ENCODE measurements at regions not wholly inside any gene's neighbourhood (a gene's known extent, or its start where the extent isn't known, plus 50 kb on each side); places are given as distances from the start of the nearest gene placed in this dataset.
"Not testable (repeated sequence)": the region's sequence is repeated elsewhere in the genome, so short reads cannot be mapped to it uniquely, and the experiment has no call there.

- FAIRE-seq: not testable (repeated sequence)
Measured at GRCh38 chrX:40788698-40789097, 53.4 kb upstream of the MED14 start.

GRCh38 chrX:40792433-40792832 is 57.1 kb upstream of the MED14 start:
- FAIRE-seq: no peak

- FAIRE-seq: not testable (repeated sequence)
Measured at GRCh38 chrX:40794829-40795130, 59.4 kb upstream of the MED14 start.

GRCh38 chrX:40799745-40800144 is 64.4 kb upstream of the MED14 start:
- not testable (repeated sequence) for FAIRE-seq

- FAIRE-seq: no peak
Measured at GRCh38 chrX:40805404-40805803, 70.1 kb upstream of the MED14 start.

GRCh38 chrX:40806513-40807220 is 71.3 kb upstream of the MED14 start:
- FAIRE-seq: no peak

- no peak for FAIRE-seq
Measured at GRCh38 chrX:40807384-40807783, 72.0 kb upstream of the MED14 start.

- FAIRE-seq: no peak
Measured at GRCh38 chrX:40808203-40808602, 72.9 kb upstream of the MED14 start.

- FAIRE-seq: no peak
Measured at GRCh38 chrX:40809210-40809609, 73.9 kb upstream of the MED14 start.

- not testable (repeated sequence) for FAIRE-seq
Measured at GRCh38 chrX:40815045-40815444, 79.7 kb upstream of the MED14 start.

- FAIRE-seq: no peak
Measured at GRCh38 chrX:40816906-40817305, 81.6 kb upstream of the MED14 start.

GRCh38 chrX:40818236-40818635 is 82.9 kb upstream of the MED14 start:
- no peak for FAIRE-seq

- FAIRE-seq: no peak
Measured at GRCh38 chrX:40821780-40822179, 86.4 kb upstream of the MED14 start.

GRCh38 chrX:40827331-40827730 is 92.0 kb upstream of the MED14 start:
- no peak for FAIRE-seq

GRCh38 chrX:40831750-40832149 is 96.4 kb upstream of the MED14 start:
- no peak for FAIRE-seq

- FAIRE-seq: no peak
Measured at GRCh38 chrX:40832723-40833122, 97.4 kb upstream of the MED14 start.

GRCh38 chrX:40834225-40834624 is 98.9 kb upstream of the MED14 start:
- FAIRE-seq: no peak

GRCh38 chrX:40835526-40835925 is 100.2 kb upstream of the MED14 start:
- no peak for FAIRE-seq

GRCh38 chrX:40843643-40844042 is 108.3 kb upstream of the MED14 start:
- FAIRE-seq: no peak

- no peak for FAIRE-seq
Measured at GRCh38 chrX:40844471-40844870, 109.1 kb upstream of the MED14 start.

GRCh38 chrX:40845331-40845911 is 110.1 kb upstream of the MED14 start:
- peak; percentile 76 for FAIRE-seq

GRCh38 chrX:40849906-40850823 is 114.8 kb upstream of the MED14 start:
- FAIRE-seq: no peak

GRCh38 chrX:40852586-40852985 is 117.2 kb upstream of the MED14 start:
- no peak for FAIRE-seq
